IMR-90 (cell line): ENCODE measurements at regions not wholly inside any gene's neighbourhood (a gene's known extent, or its start where the extent isn't known, plus 50 kb on each side); places are given as distances from the start of the nearest gene placed in this dataset.
A peak's percentile ranks its signal among the peaks of the same experiment; 100 is the strongest.

Experiments used
- ATAC-seq: fragments of 200-7000 bp; cut with Tn5 transposase; 2 replicates; pipeline ENCODE4 v1.9.1; 2020; ENCODE audit warnings: low read depth, mild to moderate bottlenecking, moderate library complexity
- BruUV-seq: library from RNA; stranded (reverse); fragments of 400-500 nt; replicated peaks from 2 replicates; lab custom pipeline; 2021; lab: Mats Ljungman, UMichigan
- CTCF ChIA-PET: fragments of 300-600 bp; formaldehyde crosslinking; extraction: SDS; loops from one replicate; lab custom pipeline; 2021; ENCODE audit warnings: antibody characterized with exemption; lab: Yijun Ruan, JAX
- POLR2A ChIA-PET: fragments of 300-600 bp; sonication (Branson Sonifier 250); formaldehyde crosslinking; loops from one replicate; lab custom pipeline; 2022; ENCODE audit warnings: antibody characterized with exemption; ENCODE audit not compliant: unreplicated experiment; lab: Charles Lee
- DNase-seq: peaks from one replicate; pipeline ENCODE4 v3.0.0; 2013
- H2AFZ ChIP-seq: replicated peaks from 2 replicates; pipeline ENCODE3; 2013; ENCODE audit warnings: low read length, mild to moderate bottlenecking; ENCODE audit not compliant: poor library complexity
- H2AK5ac ChIP-seq: 2 replicates; pipeline ENCODE4 v1.6.1; 2013; ENCODE audit warnings: low read depth, low read length, inconsistent platforms
- H2AK9ac ChIP-seq: replicated peaks from 2 replicates; pipeline ENCODE3; 2013; ENCODE audit warnings: mild to moderate bottlenecking, low read depth, low read length, moderate library complexity; ENCODE audit not compliant: poor library complexity
- H2BK120ac ChIP-seq: 2 replicates; pipeline ENCODE4 v1.6.1; 2013; ENCODE audit warnings: low read depth, low read length, inconsistent platforms
- H2BK15ac ChIP-seq: 3 replicates; pipeline ENCODE4 v1.6.1; 2013; ENCODE audit warnings: low read depth, low read length, inconsistent platforms
- H2BK20ac ChIP-seq: 2 replicates; pipeline ENCODE4 v1.6.1; 2013; ENCODE audit warnings: low read depth, mild to moderate bottlenecking, inconsistent platforms, low read length, moderate library complexity
- H2BK5ac ChIP-seq: 2 replicates; pipeline ENCODE4 v1.6.1; 2013; ENCODE audit warnings: mild to moderate bottlenecking, low read depth, low read length, inconsistent platforms; ENCODE audit not compliant: poor library complexity, severe bottlenecking
- H3K14ac ChIP-seq: replicated peaks from 2 replicates; pipeline ENCODE4 v1.6.1; 2013; ENCODE audit warnings: low read depth, low read length, inconsistent platforms
- H3K18ac ChIP-seq: 2 replicates; pipeline ENCODE4 v1.6.1; 2013; ENCODE audit warnings: low read depth, low read length, control low read depth
- H3K23ac ChIP-seq: 2 replicates; pipeline ENCODE4 v1.6.1; 2013; ENCODE audit warnings: low read depth, low read length, inconsistent platforms
- H3K27ac ChIP-seq: 2 replicates; pipeline ENCODE4 v1.5.1; 2013; ENCODE audit warnings: mild to moderate bottlenecking, control low read depth, low read length; ENCODE audit not compliant: insufficient read depth
- H3K27me3 ChIP-seq: 2 replicates; pipeline ENCODE4 v1.6.1; 2013; ENCODE audit warnings: low read length; ENCODE audit not compliant: control insufficient read depth, insufficient read depth
- H3K36me3 ChIP-seq: 2 replicates; pipeline ENCODE4 v1.6.1; 2013; ENCODE audit warnings: low read length, mixed read lengths; ENCODE audit not compliant: control insufficient read depth, insufficient read depth
- H3K4ac ChIP-seq: 2 replicates; pipeline ENCODE4 v1.6.1; 2013; ENCODE audit warnings: low read depth, low read length, inconsistent platforms
- H3K4me1 ChIP-seq: 2 replicates; pipeline ENCODE4 v1.6.1; 2013; ENCODE audit warnings: low read length, mixed read lengths; ENCODE audit not compliant: control insufficient read depth, insufficient read depth
- H3K4me2 ChIP-seq: 2 replicates; pipeline ENCODE4 v1.6.1; 2013; ENCODE audit warnings: low read depth, mild to moderate bottlenecking, control low read depth, low read length, moderate library complexity
- H3K4me3 ChIP-seq: 2 replicates; pipeline ENCODE4 v1.5.1; 2013; ENCODE audit warnings: low read depth, mild to moderate bottlenecking, control low read depth, low read length, moderate library complexity; ENCODE audit not compliant: insufficient read depth
- H3K56ac ChIP-seq: 2 replicates; pipeline ENCODE4 v1.6.1; 2013; ENCODE audit warnings: low read length, inconsistent platforms; ENCODE audit not compliant: insufficient read depth; ENCODE audit errors: extremely low read depth
- H3K79me1 ChIP-seq, 2 experiments: 2 replicates each; pipeline ENCODE4 v1.6.1; 2013; ENCODE audit warnings: low read length in 2 of 2, inconsistent platforms in 1 of 2, low read depth in 1 of 2
- H3K9ac ChIP-seq: 2 replicates; pipeline ENCODE4 v1.6.1; 2013; ENCODE audit warnings: low read depth, low read length, control low read depth
- H3K9me1 ChIP-seq: 2 replicates; pipeline ENCODE4 v1.6.1; 2013; ENCODE audit warnings: low read length, inconsistent platforms; ENCODE audit not compliant: insufficient read depth
- H3K9me3 ChIP-seq: 2 replicates; pipeline ENCODE4 v1.6.1; 2013; ENCODE audit warnings: low read length; ENCODE audit not compliant: control insufficient read depth, insufficient read depth
- H4K20me1 ChIP-seq: 2 replicates; pipeline ENCODE4 v1.6.1; 2013; ENCODE audit warnings: low read length, inconsistent platforms; ENCODE audit not compliant: insufficient read depth
- H4K5ac ChIP-seq: 2 replicates; pipeline ENCODE4 v1.6.1; 2013; ENCODE audit warnings: mild to moderate bottlenecking, low read depth, low read length, control low read depth
- H4K8ac ChIP-seq, 2 experiments: 2 replicates each; pipeline ENCODE4 v1.6.1; 2013; ENCODE audit warnings: low read depth in 2 of 2, low read length in 2 of 2, control low read depth in 1 of 2, inconsistent platforms in 1 of 2
- H4K91ac ChIP-seq: 2 replicates; pipeline ENCODE4 v1.6.1; 2013; ENCODE audit warnings: low read depth, low read length, inconsistent platforms; ENCODE audit not compliant: insufficient read depth
- BHLHE40 ChIP-seq: fragments of 150-350 bp; IDR thresholded peaks from 2 replicates; pipeline ENCODE4 v1.6.1; 2016; ENCODE audit warnings: mild to moderate bottlenecking, low read depth, low read length
- CEBPB ChIP-seq: IDR thresholded peaks from 2 replicates; pipeline ENCODE4 v1.6.1; 2012; ENCODE audit warnings: low read depth, low read length, improper control_type of control experiment
- CHD1 ChIP-seq: IDR thresholded peaks from 2 replicates; pipeline ENCODE4 v1.6.1; 2012; ENCODE audit warnings: low read depth, low read length, improper control_type of control experiment
- FOS ChIP-seq: fragments of 150-350 bp; IDR thresholded peaks from 2 replicates; pipeline ENCODE4 v1.6.1; 2016; ENCODE audit warnings: low read depth, low read length
- MAFK ChIP-seq: IDR thresholded peaks from 2 replicates; pipeline ENCODE4 v1.6.1; 2012; ENCODE audit warnings: low read depth, low read length, improper control_type of control experiment
- MAZ ChIP-seq: IDR thresholded peaks from 2 replicates; pipeline ENCODE4 v1.6.1; 2012; ENCODE audit warnings: low read depth, mild to moderate bottlenecking, low read length, improper control_type of control experiment, moderate library complexity, borderline replicate concordance
- MXI1 ChIP-seq: IDR thresholded peaks from 2 replicates; pipeline ENCODE4 v1.6.1; 2012; ENCODE audit warnings: low read depth, mild to moderate bottlenecking, low read length, moderate library complexity, borderline replicate concordance
- NFE2L2 ChIP-seq: fragments of 150-350 bp; IDR thresholded peaks from 2 replicates; pipeline ENCODE4 v1.6.1; 2016; ENCODE audit warnings: low read depth, mild to moderate bottlenecking, low read length
- POLR2A ChIP-seq: IDR thresholded peaks from 2 replicates; pipeline ENCODE4 v1.6.1; 2012; ENCODE audit warnings: mild to moderate bottlenecking, low read depth, low read length
- RAD21 ChIP-seq: IDR thresholded peaks from 2 replicates; pipeline ENCODE4 v1.6.1; 2012; ENCODE audit warnings: low read length, improper control_type of control experiment
- RCOR1 ChIP-seq: IDR thresholded peaks from 2 replicates; pipeline ENCODE4 v1.6.1; 2012; ENCODE audit warnings: mild to moderate bottlenecking, low read length, improper control_type of control experiment; ENCODE audit not compliant: insufficient replicate concordance
- RFX5 ChIP-seq: IDR thresholded peaks from 2 replicates; pipeline ENCODE4 v1.8.0; 2012; ENCODE audit warnings: low read depth, mild to moderate bottlenecking, low read length, moderate library complexity
- SMC3 ChIP-seq: fragments of 150-350 bp; IDR thresholded peaks from 2 replicates; pipeline ENCODE4 v1.6.1; 2016; ENCODE audit warnings: low read depth, mild to moderate bottlenecking, antibody characterized with exemption, low read length, moderate library complexity
- WGBS, 2 experiments: methylation state at CpG; one replicate each; pipeline versions ENCODE4 v1.1.5 to v1.1.7; 2013; ENCODE audit warnings: missing lambda C conversion rate in 2 of 2; ENCODE audit not compliant: insufficient read length in 1 of 2; ENCODE audit errors: extremely low coverage in 2 of 2; 5-methylcytosine and 5-hydroxymethylcytosine counted together
- dilution Hi-C: fragments of 300-500 bp; cut with HindIII; formaldehyde crosslinking; loops from one replicate; pipeline ENCODE4 v1.14.3; 2018; ENCODE audit warnings: low sequenced_read_pairs; ENCODE audit not compliant: unreplicated experiment
- in situ Hi-C: fragments of 300-500 bp; cut with MboI; formaldehyde crosslinking; loops from 3 replicates; pipeline ENCODE4 v1.14.3; 2019; ENCODE audit warnings: low sequenced_read_pairs, inconsistent platforms, mixed read lengths
- intact Hi-C: fragments of 100-400 bp; cut with micrococcal nuclease; formaldehyde crosslinking; loops from 2 replicates; pipeline ENCODE4 v1.10.0; 2022
- TF ChIP-seq, protein P1 (sequence below): fragments of 150-350 bp; IDR thresholded peaks from 2 replicates; pipeline ENCODE4 v1.6.1; 2017; ENCODE audit warnings: mild to moderate bottlenecking, antibody characterized with exemption, low read length, low read depth
- TF ChIP-seq, protein P2 (sequence below): conservative IDR thresholded peaks from 2 replicates; pipeline ENCODE4 v1.5.1; 2012; ENCODE audit warnings: mild to moderate bottlenecking, low read depth, low read length, improper control_type of control experiment
- TF ChIP-seq, protein P3 (sequence below): fragments of 150-350 bp; IDR thresholded peaks from 2 replicates; pipeline ENCODE4 v1.6.1; 2016; ENCODE audit warnings: low read depth, mild to moderate bottlenecking, low read length, moderate library complexity, borderline replicate concordance

DNA sequence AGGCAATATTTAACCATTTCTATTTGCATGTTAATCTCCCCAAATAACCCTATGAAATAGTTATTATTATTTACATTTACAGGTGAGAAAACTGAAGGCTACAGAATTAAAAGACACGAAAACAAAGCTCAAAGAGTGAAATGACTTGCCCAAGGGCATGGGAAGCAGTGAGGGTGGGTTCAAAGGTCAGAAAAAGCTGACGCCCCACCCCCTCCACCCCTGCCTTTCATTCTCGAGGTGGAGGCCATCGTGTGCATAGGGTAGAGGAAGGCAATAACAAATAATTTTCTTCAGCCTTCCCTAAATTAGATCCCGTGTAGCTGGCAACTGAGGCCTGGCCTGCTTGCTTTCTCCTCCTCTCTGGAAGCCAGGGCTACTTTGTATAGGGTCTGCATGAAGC lies 56.1 kb upstream of the RBFOX2 start:
- intact Hi-C loops: no loop called here
- Histone ChIP-seq H2BK15ac (no peak overlapping the region), H3K14ac (no peak overlapping the region), H2AK5ac (no peak overlapping the region), H4K5ac (no peak overlapping the region), H3K9ac (no peak overlapping the region), H4K8ac (no peak overlapping the region), H3K18ac (no peak overlapping the region), H3K27me3 (no peaks in the 10 kb centered on the region), H3K23ac (no peak overlapping the region), H3K27ac (no peak overlapping the region), H3K4ac (no peak overlapping the region), H2AK9ac (no peak overlapping the region), H3K36me3 (no peaks in the 10 kb centered on the region), H4K91ac (no peak overlapping the region), H2BK120ac (no peak overlapping the region), H4K20me1 (no peaks in the 10 kb centered on the region), H2BK20ac (no peak overlapping the region), H2BK5ac (no peak overlapping the region), H3K9me1 (peaks cover 11% of the 10 kb centered on the region; the same call in 1 of the 2 replicates), H3K79me1 (no peaks in the 10 kb centered on the region), H3K4me3 (no peak overlapping the region), H3K56ac (no peak overlapping the region), H3K4me1 (peaks cover 2% of the 10 kb centered on the region), H2AFZ (peak overlapping the region; percentile 76), H3K4me2 (no peak overlapping the region), H3K9me3 (no peaks in the 10 kb centered on the region)
- BruUV-seq: no TSS peak
- DNase-seq (no peak), ATAC-seq (no peak)
- dilution Hi-C loops: no loop called here
- ChIA-PET CTCF (interaction anchor here (0.9 to 2.1 kb wide), 2 partner anchors 19 to 21 kb away, joined by 3 to 10 read pairs; no protein-coding TSS in a partner anchor), POLR2A (no interaction called here)
- in situ Hi-C loops: no loop called here
- no CpG with 5 or more reads among the region's 5 CpGs for WGBS, 2 experiments
- no peak for TF ChIP-seq FOS
- no peak for TF ChIP-seq NFE2L2
- TF ChIP-seq, protein P1, sequence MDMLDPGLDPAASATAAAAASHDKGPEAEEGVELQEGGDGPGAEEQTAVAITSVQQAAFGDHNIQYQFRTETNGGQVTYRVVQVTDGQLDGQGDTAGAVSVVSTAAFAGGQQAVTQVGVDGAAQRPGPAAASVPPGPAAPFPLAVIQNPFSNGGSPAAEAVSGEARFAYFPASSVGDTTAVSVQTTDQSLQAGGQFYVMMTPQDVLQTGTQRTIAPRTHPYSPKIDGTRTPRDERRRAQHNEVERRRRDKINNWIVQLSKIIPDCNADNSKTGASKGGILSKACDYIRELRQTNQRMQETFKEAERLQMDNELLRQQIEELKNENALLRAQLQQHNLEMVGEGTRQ: no peak
- no peak for TF ChIP-seq POLR2A
- TF ChIP-seq MAZ: no peak
- no peak for TF ChIP-seq RAD21
- TF ChIP-seq, protein P2, sequence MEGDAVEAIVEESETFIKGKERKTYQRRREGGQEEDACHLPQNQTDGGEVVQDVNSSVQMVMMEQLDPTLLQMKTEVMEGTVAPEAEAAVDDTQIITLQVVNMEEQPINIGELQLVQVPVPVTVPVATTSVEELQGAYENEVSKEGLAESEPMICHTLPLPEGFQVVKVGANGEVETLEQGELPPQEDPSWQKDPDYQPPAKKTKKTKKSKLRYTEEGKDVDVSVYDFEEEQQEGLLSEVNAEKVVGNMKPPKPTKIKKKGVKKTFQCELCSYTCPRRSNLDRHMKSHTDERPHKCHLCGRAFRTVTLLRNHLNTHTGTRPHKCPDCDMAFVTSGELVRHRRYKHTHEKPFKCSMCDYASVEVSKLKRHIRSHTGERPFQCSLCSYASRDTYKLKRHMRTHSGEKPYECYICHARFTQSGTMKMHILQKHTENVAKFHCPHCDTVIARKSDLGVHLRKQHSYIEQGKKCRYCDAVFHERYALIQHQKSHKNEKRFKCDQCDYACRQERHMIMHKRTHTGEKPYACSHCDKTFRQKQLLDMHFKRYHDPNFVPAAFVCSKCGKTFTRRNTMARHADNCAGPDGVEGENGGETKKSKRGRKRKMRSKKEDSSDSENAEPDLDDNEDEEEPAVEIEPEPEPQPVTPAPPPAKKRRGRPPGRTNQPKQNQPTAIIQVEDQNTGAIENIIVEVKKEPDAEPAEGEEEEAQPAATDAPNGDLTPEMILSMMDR: no peak
- no peak for TF ChIP-seq MAFK
- no peak for TF ChIP-seq MXI1
- no peak for TF ChIP-seq BHLHE40
- TF ChIP-seq SMC3: no peak
- no peak for TF ChIP-seq CHD1
- TF ChIP-seq RFX5: no peak
- no peak for TF ChIP-seq CEBPB
- TF ChIP-seq, protein P3, sequence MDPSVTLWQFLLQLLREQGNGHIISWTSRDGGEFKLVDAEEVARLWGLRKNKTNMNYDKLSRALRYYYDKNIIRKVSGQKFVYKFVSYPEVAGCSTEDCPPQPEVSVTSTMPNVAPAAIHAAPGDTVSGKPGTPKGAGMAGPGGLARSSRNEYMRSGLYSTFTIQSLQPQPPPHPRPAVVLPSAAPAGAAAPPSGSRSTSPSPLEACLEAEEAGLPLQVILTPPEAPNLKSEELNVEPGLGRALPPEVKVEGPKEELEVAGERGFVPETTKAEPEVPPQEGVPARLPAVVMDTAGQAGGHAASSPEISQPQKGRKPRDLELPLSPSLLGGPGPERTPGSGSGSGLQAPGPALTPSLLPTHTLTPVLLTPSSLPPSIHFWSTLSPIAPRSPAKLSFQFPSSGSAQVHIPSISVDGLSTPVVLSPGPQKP: no peak
- no peak for TF ChIP-seq RCOR1
